Chondrocyte (in vitro differentiated cells): ENCODE measurements at regions not wholly inside any gene's neighbourhood (a gene's known extent, or its start where the extent isn't known, plus 50 kb on each side); places are given as distances from the start of the nearest gene placed in this dataset.

Source experiments
- DNase-seq: peaks from one replicate; pipeline ENCODE4 v3.0.0; 2021; ENCODE audit warnings: mixed read lengths, low spot score
- H3K27ac Mint-ChIP-seq: one replicate; pipeline ENCODE4 v1.8.0; 2021; ENCODE audit warnings: mild to moderate bottlenecking, moderate library complexity, mixed read lengths; ENCODE audit not compliant: unreplicated experiment
- H3K27me3 Mint-ChIP-seq: 2 replicates; pipeline ENCODE4 v1.8.0; 2021; ENCODE audit warnings: low read depth, mixed read lengths
- H3K36me3 Mint-ChIP-seq: 2 replicates; pipeline ENCODE4 v1.8.0; 2021; ENCODE audit warnings: low read depth, mixed read lengths
- H3K4me1 Mint-ChIP-seq: 2 replicates; pipeline ENCODE4 v1.8.0; 2021; ENCODE audit warnings: low read depth, mild to moderate bottlenecking, mixed read lengths
- H3K4me3 Mint-ChIP-seq: one replicate; pipeline ENCODE4 v1.8.0; 2021; ENCODE audit warnings: mild to moderate bottlenecking, moderate library complexity, mixed read lengths; ENCODE audit not compliant: unreplicated experiment
- H3K9me3 Mint-ChIP-seq: 2 replicates; pipeline ENCODE4 v1.8.0; 2021; ENCODE audit warnings: low read depth, mixed read lengths
- CTCF ChIP-seq: fragments of 200-600 bp; sonication (generic); IDR thresholded peaks from 2 replicates; pipeline ENCODE4 v1.5.0; 2021; ENCODE audit warnings: antibody characterized with exemption, mild to moderate bottlenecking, moderate library complexity

- TF ChIP-seq CTCF = no peak
- H3K4me1 Mint-ChIP-seq = no peaks in the 10 kb centered on the region
- H3K27ac Mint-ChIP-seq = no peak overlapping the region
- H3K4me3 Mint-ChIP-seq = no peak overlapping the region
- H3K27me3 Mint-ChIP-seq = peaks cover 27% of the 10 kb centered on the region
- no peaks in the 10 kb centered on the region for H3K9me3 Mint-ChIP-seq
- H3K36me3 Mint-ChIP-seq = no peaks in the 10 kb centered on the region
- no peak for DNase-seq
These were observed 275.1 kb upstream of the CXCR4 start for GRCh38 chr2:136392897-136393505.

- Mint-ChIP-seq H3K36me3 (no peaks in the 10 kb centered on the region), H3K9me3 (no peaks in the 10 kb centered on the region), H3K27me3 (peaks cover 20% of the 10 kb centered on the region), H3K27ac (no peak overlapping the region), H3K4me3 (no peak overlapping the region), H3K4me1 (no peaks in the 10 kb centered on the region)
- no peak for TF ChIP-seq CTCF
- DNase-seq = no peak
These were observed 271.9 kb upstream of the CXCR4 start for GRCh38 chr2:136389809-136390208.

- TF ChIP-seq CTCF = no peak
- DNase-seq = no peak
- Mint-ChIP-seq H3K4me1 (no peaks in the 10 kb centered on the region), H3K36me3 (no peaks in the 10 kb centered on the region), H3K27me3 (peaks cover 17% of the 10 kb centered on the region), H3K9me3 (no peaks in the 10 kb centered on the region), H3K27ac (no peak overlapping the region), H3K4me3 (no peak overlapping the region)
These were observed 268.1 kb upstream of the CXCR4 start for GRCh38 chr2:136386046-136386445.

GRCh38 chr2:136384531-136385303, 266.8 kb upstream of the CXCR4 start:
- H3K36me3 Mint-ChIP-seq = no peaks in the 10 kb centered on the region
- H3K27ac Mint-ChIP-seq = no peak overlapping the region
- TF ChIP-seq CTCF = peak; percentile 71
- DNase-seq = no peak
- no peaks in the 10 kb centered on the region for H3K9me3 Mint-ChIP-seq
- H3K27me3 Mint-ChIP-seq = peaks cover 10% of the 10 kb centered on the region
- no peaks in the 10 kb centered on the region for H3K4me1 Mint-ChIP-seq
- no peak overlapping the region for H3K4me3 Mint-ChIP-seq

- Mint-ChIP-seq H3K36me3 (no peaks in the 10 kb centered on the region), H3K27ac (no peak overlapping the region), H3K27me3 (no peaks in the 10 kb centered on the region), H3K4me3 (no peak overlapping the region), H3K4me1 (no peaks in the 10 kb centered on the region), H3K9me3 (no peaks in the 10 kb centered on the region)
- DNase-seq = no peak
- TF ChIP-seq CTCF = no peak
These were observed 265.2 kb upstream of the CXCR4 start for GRCh38 chr2:136383167-136383566.
